ENCODE measurements at regions not wholly inside any gene's neighbourhood (a gene's known extent, or its start where the extent isn't known, plus 50 kb on each side); places are given as distances from the start of the nearest gene placed in this dataset.

DNA sequence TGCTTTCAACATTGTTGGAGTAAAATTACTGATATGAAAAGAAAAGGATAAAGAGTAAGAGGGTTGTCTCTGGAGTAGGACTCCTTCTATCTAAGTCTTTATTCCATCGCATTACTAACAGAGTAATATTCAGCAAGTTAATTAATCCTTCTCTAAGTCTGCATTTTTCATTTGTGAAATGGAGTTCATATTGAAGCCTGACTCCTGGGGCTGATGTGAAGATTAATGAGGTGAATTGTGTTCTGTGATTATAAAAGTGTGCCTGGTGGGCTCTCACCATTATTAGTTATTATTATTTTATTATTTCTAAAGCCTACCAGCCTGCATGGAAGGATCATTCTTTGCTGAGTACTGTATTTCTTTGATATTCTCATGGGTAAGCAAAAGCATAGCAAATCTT, 1096.7 kb downstream of the KCNT2 start:
- no peak for DNase-seq (ENCODE audit: low read depth, low spot score)
- ChIA-PET POLR2A (no interaction called here), CTCF (no interaction called here)
- TF ChIP-seq, protein P1, sequence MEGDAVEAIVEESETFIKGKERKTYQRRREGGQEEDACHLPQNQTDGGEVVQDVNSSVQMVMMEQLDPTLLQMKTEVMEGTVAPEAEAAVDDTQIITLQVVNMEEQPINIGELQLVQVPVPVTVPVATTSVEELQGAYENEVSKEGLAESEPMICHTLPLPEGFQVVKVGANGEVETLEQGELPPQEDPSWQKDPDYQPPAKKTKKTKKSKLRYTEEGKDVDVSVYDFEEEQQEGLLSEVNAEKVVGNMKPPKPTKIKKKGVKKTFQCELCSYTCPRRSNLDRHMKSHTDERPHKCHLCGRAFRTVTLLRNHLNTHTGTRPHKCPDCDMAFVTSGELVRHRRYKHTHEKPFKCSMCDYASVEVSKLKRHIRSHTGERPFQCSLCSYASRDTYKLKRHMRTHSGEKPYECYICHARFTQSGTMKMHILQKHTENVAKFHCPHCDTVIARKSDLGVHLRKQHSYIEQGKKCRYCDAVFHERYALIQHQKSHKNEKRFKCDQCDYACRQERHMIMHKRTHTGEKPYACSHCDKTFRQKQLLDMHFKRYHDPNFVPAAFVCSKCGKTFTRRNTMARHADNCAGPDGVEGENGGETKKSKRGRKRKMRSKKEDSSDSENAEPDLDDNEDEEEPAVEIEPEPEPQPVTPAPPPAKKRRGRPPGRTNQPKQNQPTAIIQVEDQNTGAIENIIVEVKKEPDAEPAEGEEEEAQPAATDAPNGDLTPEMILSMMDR (IDR thresholded peaks at IDR 0.05; ENCODE audit: insufficient read depth, low read length, missing control alignments): no peak
- H3K4me3 ChIP-seq (ENCODE audit: low read depth, low read length): no peak overlapping the region

DNA sequence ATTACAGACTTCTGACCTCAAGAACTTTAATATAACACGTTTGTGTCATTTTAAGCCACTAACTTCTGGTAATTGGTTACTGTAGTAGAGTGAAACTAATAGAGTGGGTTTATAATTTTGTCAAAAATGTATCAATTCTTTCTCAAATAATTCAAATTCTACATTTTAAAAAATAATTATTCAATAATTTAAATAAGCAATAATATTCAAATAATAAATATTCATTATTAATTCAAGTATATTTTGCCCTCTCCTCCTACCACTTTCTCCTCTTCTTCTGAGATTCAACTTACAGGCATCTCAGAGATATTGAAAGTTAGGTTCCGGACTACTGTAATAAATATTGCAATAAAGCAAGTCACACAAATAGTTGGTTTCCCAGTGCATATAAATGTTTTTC, 1107.1 kb downstream of the KCNT2 start:
- POLR2A ChIA-PET: no interaction called here
- no peak overlapping the region for H3K4me3 ChIP-seq (ENCODE audit: low read depth, low read length)
- TF ChIP-seq, protein P1 (IDR thresholded peaks at IDR 0.05; ENCODE audit: insufficient read depth, low read length, missing control alignments): no peak
- no peak for DNase-seq (ENCODE audit: low read depth, low spot score)
- CTCF ChIA-PET: no interaction called here

DNA sequence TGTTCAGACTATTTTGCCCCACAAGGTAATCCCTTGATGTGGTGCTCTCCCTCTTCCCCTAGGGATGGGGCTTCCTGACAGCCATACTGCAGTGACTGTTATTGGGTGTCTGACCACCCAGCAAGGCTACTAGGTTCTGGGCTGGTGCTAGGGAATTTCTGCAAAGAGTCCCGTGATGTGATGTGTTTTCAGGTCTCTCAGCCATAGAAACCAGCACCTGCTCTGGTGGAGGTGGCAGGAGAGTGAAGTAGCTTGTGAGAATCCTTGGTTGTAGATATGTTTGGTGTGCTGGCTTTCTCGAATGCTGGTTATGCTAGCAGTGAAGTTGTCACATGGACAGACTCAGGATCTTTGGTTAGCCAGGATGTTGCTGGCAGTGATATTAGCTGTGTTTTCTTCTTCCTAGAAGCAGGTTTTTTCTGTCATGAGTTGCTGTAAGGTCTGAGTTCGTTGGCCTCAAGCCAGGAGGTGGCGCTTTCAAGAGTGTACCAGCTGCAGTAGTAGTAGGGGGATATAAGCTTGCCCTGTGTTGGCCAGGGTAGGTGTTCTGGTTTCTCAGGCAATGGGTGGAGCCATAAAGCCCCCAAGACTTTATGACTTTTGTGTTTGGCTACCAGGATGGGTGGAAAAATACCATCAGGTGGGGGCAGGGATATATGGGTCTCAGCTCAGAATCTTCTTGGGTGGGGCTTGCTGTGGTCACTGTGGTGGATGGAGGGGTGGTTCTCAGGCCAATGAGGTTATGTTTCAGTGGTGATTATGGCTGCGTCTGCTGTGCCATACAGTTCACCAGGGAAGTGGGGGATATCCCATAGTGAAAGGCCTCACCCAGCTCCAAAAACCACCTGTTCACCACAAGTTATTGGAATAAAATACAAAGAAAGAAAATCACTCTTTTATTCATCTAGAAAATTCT, 1112.3 kb downstream of the KCNT2 start:
- CTCF ChIA-PET: no interaction called here

DNA sequence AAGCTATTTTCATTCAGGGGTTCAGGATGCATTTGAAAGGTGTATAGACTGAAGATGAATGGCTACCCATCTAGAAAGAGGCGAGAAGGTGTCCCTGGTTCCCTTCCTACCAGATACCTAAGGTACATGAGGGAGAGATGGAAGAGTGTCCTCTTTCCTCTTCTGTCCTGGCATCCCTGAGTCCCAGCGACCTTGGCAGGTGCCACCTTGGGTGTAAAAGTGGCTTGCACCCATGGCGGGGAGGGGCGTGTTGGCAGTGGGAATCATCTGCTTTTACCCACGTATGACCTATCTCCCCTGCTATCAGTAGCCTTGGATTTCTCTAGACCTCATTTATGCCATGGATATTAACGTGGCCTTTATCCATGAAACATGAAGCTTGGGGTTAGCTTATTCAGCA, 1126.1 kb downstream of the KCNT2 start:
- POLR2A ChIA-PET: no interaction called here
- DNase-seq (ENCODE audit: low read depth, low spot score): no peak
- TF ChIP-seq, protein P1 (IDR thresholded peaks at IDR 0.05; ENCODE audit: insufficient read depth, low read length, missing control alignments): no peak
- no peak overlapping the region for H3K4me3 ChIP-seq (ENCODE audit: low read depth, low read length)
- CTCF ChIA-PET: no interaction called here

More for the DNA sequence above, 1112.3 kb downstream of the KCNT2 start:
- no peak for DNase-seq (ENCODE audit: low read depth, low spot score)
- H3K4me3 ChIP-seq (ENCODE audit: low read depth, low read length): no peak overlapping the region
- TF ChIP-seq, protein P1 (IDR thresholded peaks at IDR 0.05; ENCODE audit: insufficient read depth, low read length, missing control alignments): no peak
- POLR2A ChIA-PET: no interaction called here

DNA sequence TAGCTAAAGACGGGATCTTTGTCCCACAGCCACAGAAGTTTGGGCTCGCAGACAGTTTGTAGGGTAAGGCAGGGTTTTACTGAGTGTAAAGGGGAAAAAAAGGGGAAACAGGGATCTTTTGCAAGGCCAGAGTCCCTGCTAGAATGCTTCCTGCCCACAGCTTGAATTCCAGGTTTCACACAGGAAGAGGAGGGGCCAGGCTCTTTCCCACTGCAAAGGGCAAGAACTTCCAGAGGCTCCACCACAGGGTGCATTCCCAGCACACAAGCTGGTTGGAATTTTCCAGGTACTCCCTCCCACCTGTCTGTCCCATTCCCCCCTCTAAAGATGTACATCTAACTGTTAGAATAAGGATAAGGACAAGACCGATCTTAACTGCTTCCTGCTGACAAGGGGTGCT, 1126.9 kb downstream of the KCNT2 start:
- CTCF ChIA-PET: no interaction called here
- POLR2A ChIA-PET: no interaction called here

DNA sequence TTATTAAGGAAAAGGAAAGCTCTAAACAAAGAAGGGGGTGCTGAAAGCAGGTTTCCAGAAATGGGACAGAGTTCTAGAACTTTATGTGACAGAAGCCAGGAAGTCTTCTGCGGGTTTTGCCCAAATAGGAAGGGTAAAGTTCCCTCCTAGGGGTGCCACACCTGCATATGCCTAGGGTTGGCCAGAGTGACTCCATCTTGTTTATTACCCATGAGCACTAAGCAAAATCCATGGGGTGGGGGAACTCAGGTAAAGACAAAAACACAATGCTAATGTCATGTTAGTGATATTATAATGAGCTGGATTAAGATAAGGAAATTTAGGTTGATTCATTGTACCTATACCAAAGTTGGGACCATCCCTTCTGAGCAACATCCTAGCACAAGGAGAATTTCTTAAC, 1132.7 kb downstream of the KCNT2 start:
- TF ChIP-seq, protein P1 (IDR thresholded peaks at IDR 0.05; ENCODE audit: insufficient read depth, low read length, missing control alignments): no peak
- ChIA-PET CTCF (no interaction called here), POLR2A (no interaction called here)
- no peak for DNase-seq (ENCODE audit: low read depth, low spot score)
- H3K4me3 ChIP-seq (ENCODE audit: low read depth, low read length): no peak overlapping the region

More for the DNA sequence above, 1126.9 kb downstream of the KCNT2 start:
- TF ChIP-seq, protein P1 (IDR thresholded peaks at IDR 0.05; ENCODE audit: insufficient read depth, low read length, missing control alignments): no peak
- no peak overlapping the region for H3K4me3 ChIP-seq (ENCODE audit: low read depth, low read length)
- no peak for DNase-seq (ENCODE audit: low read depth, low spot score)

Measured in AG04449 (cell line).